ENCODE measurements at regions not wholly inside any gene's neighbourhood (a gene's known extent, or its start where the extent isn't known, plus 50 kb on each side); places are given as distances from the start of the nearest gene placed in this dataset.

GRCh38 chr13:99659866-99660554 is 158.7 kb downstream of the TM9SF2 start:
- no peak for DNase-seq

DNA sequence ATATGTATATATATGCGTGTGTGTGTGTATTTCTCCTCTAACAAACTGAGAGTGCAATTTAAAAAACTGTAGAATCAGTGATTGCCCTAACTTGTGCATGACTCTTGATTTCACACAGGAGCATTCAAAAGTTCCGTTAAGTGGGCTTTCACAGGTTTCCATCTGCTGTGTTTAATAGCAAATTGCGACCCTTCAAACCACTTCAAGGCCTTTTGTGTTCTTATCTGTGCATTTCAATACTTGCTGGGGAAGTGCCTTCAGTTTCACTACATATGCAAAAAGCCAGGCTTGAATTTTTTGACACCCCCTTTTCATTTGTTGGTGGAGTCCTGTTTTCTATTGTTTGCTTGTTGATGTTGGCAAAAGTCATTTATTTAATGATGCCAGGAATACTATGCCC is 158.0 kb downstream of the TM9SF2 start:
- DNase-seq, result peak; percentile 71 to 81

- peak; percentile 32 to 79 for DNase-seq
These were observed 157.2 kb downstream of the TM9SF2 start for GRCh38 chr13:99658261-99658991.

DNA sequence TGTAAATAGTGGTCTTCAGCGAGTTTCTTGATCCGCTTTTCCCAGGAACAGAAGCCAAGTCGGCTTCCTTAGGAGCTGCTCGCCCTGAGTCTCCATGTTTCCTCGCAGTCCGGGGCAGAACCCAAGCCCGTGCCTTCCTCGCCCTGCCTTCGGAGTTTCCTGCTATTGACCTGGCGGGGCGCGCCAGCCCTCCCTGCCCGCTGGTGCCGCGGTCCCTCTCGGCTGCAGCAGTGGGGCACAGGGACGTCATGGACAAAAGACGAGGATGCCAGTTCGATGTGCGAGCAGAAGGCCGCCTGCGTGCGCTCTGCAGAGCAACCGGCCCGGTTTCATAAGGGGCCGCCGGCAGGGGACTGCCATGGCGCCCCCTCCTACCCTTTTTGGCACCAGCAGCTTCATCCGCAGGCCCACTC is 156.6 kb downstream of the TM9SF2 start:
- peak in 1 of 2 experiments; percentile 45 for DNase-seq

- DNase-seq, result peak in 1 of 2 experiments; percentile 18
These were observed 155.6 kb downstream of the TM9SF2 start for GRCh38 chr13:99656844-99657381.

DNA sequence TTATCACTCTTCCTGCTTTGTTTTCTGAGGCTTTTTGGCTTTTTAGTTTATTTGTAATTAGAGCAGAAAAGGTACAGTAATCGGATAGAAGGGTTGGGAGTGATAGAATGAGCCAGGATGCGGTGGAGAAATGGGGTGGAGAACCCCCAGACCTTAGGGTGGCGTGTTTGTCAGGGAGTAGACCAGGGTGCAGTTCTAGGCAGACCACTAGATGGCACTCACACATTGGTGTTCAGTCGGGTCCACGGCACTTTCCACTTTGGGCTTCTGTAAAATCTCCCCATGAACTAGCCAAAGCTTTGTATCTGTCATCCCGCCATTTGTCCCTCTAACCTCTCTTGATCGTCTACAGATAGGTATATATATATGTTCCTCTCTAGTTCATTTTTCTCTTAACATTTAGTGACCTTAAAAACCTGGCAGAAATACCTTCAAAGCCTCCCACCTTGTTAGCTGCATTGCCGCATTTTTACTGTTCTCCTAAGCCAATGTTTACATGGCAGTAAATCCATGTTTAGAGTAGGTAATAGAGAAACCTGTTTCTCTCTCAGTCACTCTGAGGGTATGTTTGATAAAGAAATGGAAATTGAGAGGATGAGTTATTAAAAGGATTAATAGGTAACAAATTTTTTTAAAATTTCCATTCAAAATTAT is 154.9 kb downstream of the TM9SF2 start:
- DNase-seq, result peak; percentile 33 to 74

GRCh38 chr13:99655351-99656091 is 154.2 kb downstream of the TM9SF2 start:
- no peak for DNase-seq

- DNase-seq, result no peak
These were observed 152.8 kb downstream of the TM9SF2 start for GRCh38 chr13:99654076-99654475.

- no peak for DNase-seq
These were observed 152.3 kb downstream of the TM9SF2 start for GRCh38 chr13:99653526-99653925.

GRCh38 chr13:99652901-99653300 is 151.6 kb downstream of the TM9SF2 start:
- DNase-seq, result no peak

- no peak for DNase-seq
These were observed 150.9 kb downstream of the TM9SF2 start for GRCh38 chr13:99652141-99652540.

GRCh38 chr13:99651016-99651415 is 149.7 kb downstream of the TM9SF2 start:
- DNase-seq, result no peak

GRCh38 chr13:99650410-99650809 is 149.1 kb downstream of the TM9SF2 start:
- DNase-seq, result no peak

DNA sequence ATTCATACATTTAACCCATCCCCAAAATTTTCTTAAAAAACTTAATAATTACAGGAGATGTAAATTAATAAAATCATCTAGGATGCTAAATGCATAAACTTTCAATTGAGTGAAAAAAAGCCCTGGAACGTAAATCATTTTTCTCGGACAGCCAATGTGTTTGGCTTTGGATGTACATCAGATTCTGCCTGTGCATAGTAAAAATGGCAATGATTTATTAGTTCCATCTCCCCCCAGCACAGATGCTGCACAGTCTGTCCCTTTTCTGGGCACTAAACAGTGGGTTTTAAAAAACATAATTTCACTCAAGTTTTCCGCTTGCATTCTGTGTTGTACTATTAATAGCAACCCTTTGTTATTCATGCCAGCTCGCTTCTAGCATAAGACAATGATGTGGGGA is 147.7 kb downstream of the TM9SF2 start:
- no peak for DNase-seq

GRCh38 chr13:99648066-99648665 is 146.9 kb downstream of the TM9SF2 start:
- no peak for DNase-seq

- DNase-seq, result no peak
These were observed 146.3 kb downstream of the TM9SF2 start for GRCh38 chr13:99647596-99647985.

- no peak for DNase-seq
These were observed 145.8 kb downstream of the TM9SF2 start for GRCh38 chr13:99646866-99647595.

DNA sequence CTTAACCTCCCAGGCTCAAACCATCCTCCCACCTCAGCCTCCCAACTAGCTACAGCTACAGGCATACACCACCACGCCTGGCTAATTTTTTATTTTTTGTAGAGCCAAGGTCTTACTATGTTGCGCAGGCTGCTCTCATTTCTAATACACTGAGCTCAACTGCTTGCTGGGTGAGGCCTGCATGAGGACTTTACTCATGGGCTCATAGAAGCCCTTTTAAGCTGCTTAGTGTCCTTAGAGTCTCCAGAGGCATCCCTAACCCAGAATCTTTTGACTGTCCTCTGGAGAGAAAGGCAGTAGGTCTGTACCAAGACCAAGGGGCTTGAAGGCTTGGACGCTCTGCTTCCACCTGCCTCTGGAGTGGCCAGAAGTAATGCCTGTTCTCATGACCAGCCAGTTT is 141.6 kb downstream of the TM9SF2 start:
- no peak for DNase-seq

DNA sequence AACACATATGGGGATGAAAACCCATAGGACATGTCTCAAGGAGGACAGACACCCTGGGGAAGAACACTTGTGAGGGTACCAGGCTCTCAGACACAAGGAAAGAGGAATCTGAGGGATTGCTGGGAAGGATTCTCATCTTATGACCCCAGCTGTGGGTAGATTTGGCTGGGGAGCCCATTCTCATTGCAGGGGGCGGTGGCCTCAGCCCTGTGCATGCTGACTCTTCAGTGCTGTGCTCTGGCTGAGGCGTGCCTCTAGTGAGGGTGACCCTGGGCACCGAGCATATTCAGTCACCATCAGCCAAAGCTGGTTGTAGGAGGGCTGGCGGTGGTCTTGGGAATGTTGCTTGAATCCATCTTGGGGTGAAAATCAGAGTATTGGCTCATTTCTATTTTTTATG is 140.7 kb downstream of the TM9SF2 start:
- DNase-seq, result no peak

GRCh38 chr13:99640260-99640659 is 139.0 kb downstream of the TM9SF2 start:
- DNase-seq, result no peak

DNA sequence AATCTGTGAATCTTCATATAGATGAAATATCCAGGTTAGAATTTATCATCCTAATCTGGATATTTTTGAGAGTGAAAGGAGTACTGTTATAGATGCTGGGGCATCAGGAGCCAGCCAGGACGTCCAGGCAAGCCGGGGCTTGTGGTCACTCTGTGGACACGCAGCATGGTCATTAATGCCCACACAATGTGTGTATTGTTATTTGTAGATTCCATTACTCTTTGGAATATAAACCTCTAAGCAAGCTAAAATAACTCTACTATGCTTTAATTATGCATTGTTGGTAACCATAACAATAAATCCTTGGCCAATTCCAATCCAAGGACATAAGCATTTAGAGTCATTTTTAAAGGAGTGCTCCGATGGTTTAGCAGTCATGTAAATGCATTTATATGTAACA is 137.9 kb downstream of the TM9SF2 start:
- DNase-seq, result no peak
